Progenitor cell of endocrine pancreas (in vitro differentiated cells): ENCODE measurements at regions not wholly inside any gene's neighbourhood (a gene's known extent, or its start where the extent isn't known, plus 50 kb on each side); places are given as distances from the start of the nearest gene placed in this dataset.

Experiments used
- DNase-seq: peaks from one replicate; pipeline ENCODE4 v3.0.0; 2021; ENCODE audit warnings: low spot score; ENCODE audit not compliant: unreplicated experiment
- H3K27ac Mint-ChIP-seq: 2 replicates; pipeline ENCODE4 v1.8.0; 2021; ENCODE audit warnings: mild to moderate bottlenecking, moderate library complexity, mixed read lengths
- H3K27me3 Mint-ChIP-seq: 2 replicates; pipeline ENCODE4 v1.8.0; 2021; ENCODE audit warnings: mixed read lengths
- H3K36me3 Mint-ChIP-seq: 2 replicates; pipeline ENCODE4 v1.8.0; 2022; ENCODE audit warnings: mixed read lengths; ENCODE audit not compliant: insufficient read depth
- H3K4me1 Mint-ChIP-seq: 2 replicates; pipeline ENCODE4 v1.8.0; 2021; ENCODE audit warnings: low read depth, mixed read lengths
- H3K4me3 Mint-ChIP-seq: 2 replicates; pipeline ENCODE4 v1.8.0; 2021; ENCODE audit warnings: low read depth, mild to moderate bottlenecking, moderate library complexity, mixed read lengths
- H3K9me3 Mint-ChIP-seq: 2 replicates; pipeline ENCODE4 v1.8.0; 2021; ENCODE audit warnings: low read depth, mixed read lengths
- TF ChIP-seq, protein P1 (sequence below): fragments of 200-600 bp; sonication (generic); IDR thresholded peaks from one replicate; pipeline ENCODE4 v1.5.0; 2021; ENCODE audit warnings: antibody characterized with exemption, mild to moderate bottlenecking; ENCODE audit not compliant: unreplicated experiment

GRCh38 chr19:28847468-28847867, 365.5 kb downstream of the UQCRFS1 start:
- Mint-ChIP-seq H3K4me1 (no peaks in the 10 kb centered on the region), H3K27ac (no peak overlapping the region), H3K27me3 (peaks cover 31% of the 10 kb centered on the region), H3K4me3 (no peak overlapping the region), H3K9me3 (no peaks in the 10 kb centered on the region), H3K36me3 (no peaks in the 10 kb centered on the region)
- DNase-seq, result no peak
- TF ChIP-seq, protein P1, sequence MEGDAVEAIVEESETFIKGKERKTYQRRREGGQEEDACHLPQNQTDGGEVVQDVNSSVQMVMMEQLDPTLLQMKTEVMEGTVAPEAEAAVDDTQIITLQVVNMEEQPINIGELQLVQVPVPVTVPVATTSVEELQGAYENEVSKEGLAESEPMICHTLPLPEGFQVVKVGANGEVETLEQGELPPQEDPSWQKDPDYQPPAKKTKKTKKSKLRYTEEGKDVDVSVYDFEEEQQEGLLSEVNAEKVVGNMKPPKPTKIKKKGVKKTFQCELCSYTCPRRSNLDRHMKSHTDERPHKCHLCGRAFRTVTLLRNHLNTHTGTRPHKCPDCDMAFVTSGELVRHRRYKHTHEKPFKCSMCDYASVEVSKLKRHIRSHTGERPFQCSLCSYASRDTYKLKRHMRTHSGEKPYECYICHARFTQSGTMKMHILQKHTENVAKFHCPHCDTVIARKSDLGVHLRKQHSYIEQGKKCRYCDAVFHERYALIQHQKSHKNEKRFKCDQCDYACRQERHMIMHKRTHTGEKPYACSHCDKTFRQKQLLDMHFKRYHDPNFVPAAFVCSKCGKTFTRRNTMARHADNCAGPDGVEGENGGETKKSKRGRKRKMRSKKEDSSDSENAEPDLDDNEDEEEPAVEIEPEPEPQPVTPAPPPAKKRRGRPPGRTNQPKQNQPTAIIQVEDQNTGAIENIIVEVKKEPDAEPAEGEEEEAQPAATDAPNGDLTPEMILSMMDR, result no peak

GRCh38 chr19:28846094-28846812, 366.7 kb downstream of the UQCRFS1 start:
- TF ChIP-seq, protein P1, result no peak
- Mint-ChIP-seq H3K27ac (no peak overlapping the region), H3K9me3 (no peaks in the 10 kb centered on the region), H3K4me1 (no peaks in the 10 kb centered on the region), H3K36me3 (no peaks in the 10 kb centered on the region), H3K27me3 (peaks cover 35% of the 10 kb centered on the region), H3K4me3 (no peak overlapping the region)
- no peak for DNase-seq

DNA sequence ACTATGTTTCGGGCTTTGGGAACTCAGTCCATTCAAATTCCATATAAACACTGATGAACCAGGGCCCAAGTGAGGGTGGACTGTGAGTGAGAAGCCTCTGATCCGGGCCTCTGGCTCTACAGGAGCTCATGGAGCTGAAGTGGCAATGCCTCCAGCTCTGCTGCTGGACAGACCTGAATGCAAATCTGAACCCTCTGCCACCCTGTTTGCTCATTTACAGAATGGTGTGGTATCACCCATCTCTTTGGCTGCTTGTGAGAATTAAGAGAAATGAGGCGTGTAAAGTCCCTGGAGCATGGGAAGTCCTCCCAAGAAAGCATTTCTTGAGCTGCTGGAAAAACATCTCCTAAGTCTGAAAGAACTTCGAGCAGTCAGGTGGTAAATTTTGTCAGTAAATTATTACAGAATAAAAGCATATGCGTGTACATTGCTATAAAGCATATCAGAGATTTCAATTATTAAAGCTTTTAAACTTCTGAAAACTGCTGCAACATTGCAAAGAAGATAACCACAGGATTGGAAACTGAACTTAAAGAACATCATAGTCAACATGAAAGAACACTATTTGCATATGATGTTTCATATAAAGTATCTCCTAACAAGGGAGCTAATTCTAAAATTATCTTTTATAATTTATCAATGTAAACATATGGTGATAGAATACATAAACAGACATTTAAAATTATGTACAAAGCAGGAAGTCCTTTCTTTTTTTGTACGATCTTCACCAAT, 369.0 kb downstream of the UQCRFS1 start:
- Mint-ChIP-seq H3K36me3 (no peaks in the 10 kb centered on the region), H3K27ac (no peak overlapping the region), H3K4me1 (no peaks in the 10 kb centered on the region), H3K27me3 (peaks cover 33% of the 10 kb centered on the region), H3K9me3 (no peaks in the 10 kb centered on the region), H3K4me3 (no peak overlapping the region)
- DNase-seq, result no peak
- TF ChIP-seq, protein P1, result no peak

- Mint-ChIP-seq H3K27me3 (peaks cover 33% of the 10 kb centered on the region), H3K36me3 (no peaks in the 10 kb centered on the region), H3K27ac (no peak overlapping the region), H3K9me3 (no peaks in the 10 kb centered on the region), H3K4me1 (peaks cover 6% of the 10 kb centered on the region), H3K4me3 (no peak overlapping the region)
- TF ChIP-seq, protein P1, result no peak
- DNase-seq, result no peak
Observed at GRCh38 chr19:28841531-28841930, 371.4 kb downstream of the UQCRFS1 start.

GRCh38 chr19:28840891-28841290, 372.1 kb downstream of the UQCRFS1 start:
- TF ChIP-seq, protein P1, result no peak
- H3K27me3 Mint-ChIP-seq, result peaks cover 37% of the 10 kb centered on the region
- H3K9me3 Mint-ChIP-seq, result no peaks in the 10 kb centered on the region
- no peak for DNase-seq
- H3K4me1 Mint-ChIP-seq, result peaks cover 10% of the 10 kb centered on the region
- H3K4me3 Mint-ChIP-seq, result no peak overlapping the region
- no peaks in the 10 kb centered on the region for H3K36me3 Mint-ChIP-seq
- no peak overlapping the region for H3K27ac Mint-ChIP-seq
